Body of pancreas (tissue), 4 donors: ENCODE measurements at regions not wholly inside any gene's neighbourhood (a gene's known extent, or its start where the extent isn't known, plus 50 kb on each side); places are given as distances from the start of the nearest gene placed in this dataset.
"Not testable (repeated sequence)": the region's sequence is repeated elsewhere in the genome, so short reads cannot be mapped to it uniquely, and the experiment has no call there.

ENCODE experiments used
- ATAC-seq: fragments of 150-250 bp; one replicate; pipeline ENCODE4 v1.9.1; 2016
- DNase-seq, 4 donors: peaks; one replicate each; pipeline ENCODE4 v3.0.0-alpha.2; 2019
- H3K27ac ChIP-seq, 4 donors: fragments of 200-600 bp; sonication (generic); 1 replicate in 3 of 4; 2 replicates in 1 of 4; pipeline versions ENCODE4 v1.5.1 to v1.6.1; 2016 to 2019; ENCODE audit warnings: mild to moderate bottlenecking in 1 of 4, mixed read lengths in 1 of 4, moderate library complexity in 1 of 4
- H3K27me3 ChIP-seq, 2 donors: fragments of 200-600 bp; sonication (generic); one replicate each; pipeline ENCODE4 v1.6.0; 2016; ENCODE audit warnings: mild to moderate bottlenecking in 1 of 2
- H3K36me3 ChIP-seq, 2 donors: fragments of 200-600 bp; sonication (generic); replicated peaks in 1 of 2; 2 replicates each; pipeline ENCODE4 v1.5.1; 2016; ENCODE audit warnings: low read depth in 2 of 2; ENCODE audit not compliant: insufficient read depth in 1 of 2
- H3K4me1 ChIP-seq: fragments of 200-600 bp; sonication (generic); one replicate; pipeline ENCODE4 v1.6.0; 2016
- H3K4me3 ChIP-seq, 2 donors: fragments of 200-600 bp; sonication (generic); 1 replicate in 1 of 2; 2 replicates in 1 of 2; pipeline ENCODE4 v1.5.1; 2016 to 2019
- H3K9me3 ChIP-seq, 3 donors: fragments of 200-600 bp; sonication (generic); 1 replicate in 2 of 3; 2 replicates in 1 of 3; pipeline ENCODE4 v1.5.1; 2016
- CTCF ChIP-seq, 7 experiments: fragments of 450-650 bp in 4 of 7; fragments of 200-600 bp in 3 of 7; sonication (generic) in 3 of 7; IDR thresholded peaks; one replicate each; pipeline ENCODE4 v1.5.1; 2016 to 2019; ENCODE audit warnings: antibody characterized with exemption in 7 of 7
- POLR2A ChIP-seq, 3 donors: fragments of 450-650 bp; IDR thresholded peaks; one replicate each; pipeline ENCODE4 v1.6.1; 2016; ENCODE audit warnings: antibody characterized with exemption in 3 of 3, mild to moderate bottlenecking in 2 of 3
- WGBS, 2 donors: methylation state at CpG; one replicate each; pipeline ENCODE4 v1.1.5; 2017; 5-methylcytosine and 5-hydroxymethylcytosine counted together
- intact Hi-C: fragments of 100-400 bp; cut with DNase I; formaldehyde crosslinking; loops from one replicate; pipeline ENCODE4 v1.15.1; 2023

- DNase-seq (no peak), ATAC-seq (no peak)
- H3K36me3 ChIP-seq: no peaks in the 10 kb centered on the region
- no peaks in the 10 kb centered on the region for H3K4me1 ChIP-seq
- WGBS, 2 donors: 63 to 83% methylated on average over 1 of the region's 1 CpG
- no peaks in the 10 kb centered on the region for H3K27me3 ChIP-seq
- no peak overlapping the region for H3K4me3 ChIP-seq
- no peak overlapping the region for H3K27ac ChIP-seq
- no peaks in the 10 kb centered on the region for H3K9me3 ChIP-seq
- TF ChIP-seq CTCF (IDR thresholded peaks at IDR 0.05): no peak
- TF ChIP-seq POLR2A (IDR thresholded peaks at IDR 0.05): no peak
- intact Hi-C loops: no loop called here
Measured at GRCh38 chr14:24701062-24701461, 67.1 kb upstream of the GZMB start.

GRCh38 chr14:24700511-24700910 is 66.5 kb upstream of the GZMB start:
- no peak for TF ChIP-seq CTCF (IDR thresholded peaks at IDR 0.05)
- no peak for TF ChIP-seq POLR2A (IDR thresholded peaks at IDR 0.05)
- ATAC-seq: no peak
- Histone ChIP-seq H3K27ac (no peak overlapping the region), H3K4me1 (no peaks in the 10 kb centered on the region), H3K9me3 (no peaks in the 10 kb centered on the region), H3K36me3 (no peaks in the 10 kb centered on the region), H3K27me3 (no peaks in the 10 kb centered on the region), H3K4me3 (no peak overlapping the region)
- intact Hi-C loops: no loop called here
- DNase-seq: no peak
- WGBS, 2 donors: 77 to 100% methylated on average over 1 of the region's 1 CpG

GRCh38 chr14:24699052-24699451 is 65.1 kb upstream of the GZMB start:
- ATAC-seq (no peak), DNase-seq (no peak)
- TF ChIP-seq CTCF (IDR thresholded peaks at IDR 0.05) (no peak), POLR2A (IDR thresholded peaks at IDR 0.05) (no peak)
- Histone ChIP-seq H3K36me3 (no peaks in the 10 kb centered on the region), H3K27ac (no peak overlapping the region), H3K9me3 (no peaks in the 10 kb centered on the region), H3K27me3 (no peaks in the 10 kb centered on the region), H3K4me3 (no peak overlapping the region), H3K4me1 (no peaks in the 10 kb centered on the region)
- intact Hi-C loops: no loop called here

GRCh38 chr14:24696280-24696920 is 62.4 kb upstream of the GZMB start:
- intact Hi-C loops, ATAC-seq, H3K27ac ChIP-seq, H3K4me1 ChIP-seq, H3K4me3 ChIP-seq, H3K9me3 ChIP-seq, H3K36me3 ChIP-seq, DNase-seq, H3K27me3 ChIP-seq: not testable (repeated sequence)
- 50 to 88% methylated on average over 1 of the region's 1 CpG for whole genome bisulfite sequencing, 2 donors

GRCh38 chr14:24695265-24696241 is 61.6 kb upstream of the GZMB start:
- 69 to 72% methylated on average over 8 of the region's 8 CpGs for WGBS, 2 donors
- TF ChIP-seq POLR2A (IDR thresholded peaks at IDR 0.05) (no peak), CTCF (IDR thresholded peaks at IDR 0.05) (no peak)
- intact Hi-C loops: no loop called here
- no peaks in the 10 kb centered on the region for H3K4me1 ChIP-seq
- H3K27ac ChIP-seq: no peak overlapping the region
- no peak for ATAC-seq
- no peak overlapping the region for H3K4me3 ChIP-seq
- H3K27me3 ChIP-seq: no peaks in the 10 kb centered on the region
- peak in 1 of 4 donors; percentile 35 for DNase-seq
- H3K9me3 ChIP-seq: no peaks in the 10 kb centered on the region
- H3K36me3 ChIP-seq: no peaks in the 10 kb centered on the region
